ENCODE measurements at regions not wholly inside any gene's neighbourhood (a gene's known extent, or its start where the extent isn't known, plus 50 kb on each side); places are given as distances from the start of the nearest gene placed in this dataset.
A peak's percentile ranks its signal among the peaks of the same experiment; 100 is the strongest.

- Mint-ChIP-seq H3K36me3 (ENCODE audit: low read depth) (no peaks in the 10 kb centered on the region), H3K27ac (no peak overlapping the region), H3K9me3 (no peaks in the 10 kb centered on the region), H3K4me1 (no peaks in the 10 kb centered on the region), H3K27me3 (peaks cover 16% of the 10 kb centered on the region), H3K4me3 (no peak overlapping the region)
- no peak for DNase-seq
- no peak for ATAC-seq
Observed at GRCh38 chr3:23672628-23673027, 133.1 kb upstream of the UBE2E1 start.

GRCh38 chr3:23675010-23675409, 130.7 kb upstream of the UBE2E1 start:
- no peak overlapping the region for H3K27ac Mint-ChIP-seq
- no peak for ATAC-seq
- peaks cover 14% of the 10 kb centered on the region for H3K27me3 Mint-ChIP-seq
- no peaks in the 10 kb centered on the region for H3K36me3 Mint-ChIP-seq (ENCODE audit: low read depth)
- no peaks in the 10 kb centered on the region for H3K4me1 Mint-ChIP-seq
- no peak for DNase-seq
- no peaks in the 10 kb centered on the region for H3K9me3 Mint-ChIP-seq
- H3K4me3 Mint-ChIP-seq: no peak overlapping the region

- Mint-ChIP-seq H3K4me1 (no peaks in the 10 kb centered on the region), H3K36me3 (ENCODE audit: low read depth) (no peaks in the 10 kb centered on the region), H3K4me3 (no peak overlapping the region), H3K27me3 (peaks cover 11% of the 10 kb centered on the region), H3K9me3 (no peaks in the 10 kb centered on the region), H3K27ac (no peak overlapping the region)
- DNase-seq (no peak), ATAC-seq (no peak)
Observed at GRCh38 chr3:23676093-23676492, 129.7 kb upstream of the UBE2E1 start.

- no peak for DNase-seq
- Mint-ChIP-seq H3K4me3 (no peak overlapping the region), H3K4me1 (no peaks in the 10 kb centered on the region), H3K27ac (no peak overlapping the region), H3K9me3 (no peaks in the 10 kb centered on the region), H3K36me3 (ENCODE audit: low read depth) (no peaks in the 10 kb centered on the region), H3K27me3 (peaks cover 3% of the 10 kb centered on the region)
- ATAC-seq: no peak
Observed at GRCh38 chr3:23682646-23683045, 123.1 kb upstream of the UBE2E1 start.

- ATAC-seq (peak; percentile 59), DNase-seq (no peak)
- no peak overlapping the region for H3K4me3 Mint-ChIP-seq
- H3K27ac Mint-ChIP-seq: no peak overlapping the region
- H3K4me1 Mint-ChIP-seq: no peaks in the 10 kb centered on the region
- peaks cover 4% of the 10 kb centered on the region for H3K9me3 Mint-ChIP-seq
- no peaks in the 10 kb centered on the region for H3K36me3 Mint-ChIP-seq (ENCODE audit: low read depth)
- H3K27me3 Mint-ChIP-seq: peaks cover 3% of the 10 kb centered on the region
Observed at GRCh38 chr3:23685541-23686258, 120.1 kb upstream of the UBE2E1 start.

- DNase-seq (no peak), ATAC-seq (no peak)
- Mint-ChIP-seq H3K4me3 (no peak overlapping the region), H3K27ac (no peak overlapping the region), H3K4me1 (peaks cover 2% of the 10 kb centered on the region), H3K9me3 (peaks cover 4% of the 10 kb centered on the region), H3K36me3 (ENCODE audit: low read depth) (no peaks in the 10 kb centered on the region), H3K27me3 (peaks cover 3% of the 10 kb centered on the region)
Observed at GRCh38 chr3:23686519-23686918, 119.2 kb upstream of the UBE2E1 start.

GRCh38 chr3:23691357-23691895, 114.3 kb upstream of the UBE2E1 start:
- Mint-ChIP-seq H3K27me3 (peaks cover 2% of the 10 kb centered on the region), H3K9me3 (peaks cover 4% of the 10 kb centered on the region), H3K4me1 (peaks cover 2% of the 10 kb centered on the region), H3K36me3 (ENCODE audit: low read depth) (no peaks in the 10 kb centered on the region), H3K4me3 (no peak overlapping the region), H3K27ac (no peak overlapping the region)
- DNase-seq (no peak), ATAC-seq (no peak)

GRCh38 chr3:23696842-23697241, 108.9 kb upstream of the UBE2E1 start:
- H3K4me1 Mint-ChIP-seq: no peaks in the 10 kb centered on the region
- peaks cover 2% of the 10 kb centered on the region for H3K27me3 Mint-ChIP-seq
- no peak for ATAC-seq
- H3K4me3 Mint-ChIP-seq: no peak overlapping the region
- DNase-seq: no peak
- no peaks in the 10 kb centered on the region for H3K9me3 Mint-ChIP-seq
- no peaks in the 10 kb centered on the region for H3K36me3 Mint-ChIP-seq (ENCODE audit: low read depth)
- H3K27ac Mint-ChIP-seq: no peak overlapping the region

GRCh38 chr3:23697416-23697815, 108.3 kb upstream of the UBE2E1 start:
- Mint-ChIP-seq H3K36me3 (ENCODE audit: low read depth) (no peaks in the 10 kb centered on the region), H3K4me3 (no peak overlapping the region), H3K4me1 (no peaks in the 10 kb centered on the region), H3K27ac (no peak overlapping the region), H3K27me3 (peaks cover 2% of the 10 kb centered on the region), H3K9me3 (no peaks in the 10 kb centered on the region)
- no peak for DNase-seq
- no peak for ATAC-seq

GRCh38 chr3:23698652-23699313, 107.0 kb upstream of the UBE2E1 start:
- Mint-ChIP-seq H3K9me3 (no peaks in the 10 kb centered on the region), H3K27ac (no peak overlapping the region), H3K36me3 (ENCODE audit: low read depth) (no peaks in the 10 kb centered on the region), H3K4me3 (no peak overlapping the region), H3K27me3 (peaks cover 2% of the 10 kb centered on the region), H3K4me1 (no peaks in the 10 kb centered on the region)
- ATAC-seq (no peak), DNase-seq (no peak)

- Mint-ChIP-seq H3K9me3 (no peaks in the 10 kb centered on the region), H3K36me3 (ENCODE audit: low read depth) (no peaks in the 10 kb centered on the region), H3K4me3 (no peak overlapping the region), H3K27ac (no peak overlapping the region), H3K27me3 (no peaks in the 10 kb centered on the region), H3K4me1 (no peaks in the 10 kb centered on the region)
- no peak for ATAC-seq
- no peak for DNase-seq
Observed at GRCh38 chr3:23700616-23701015, 105.1 kb upstream of the UBE2E1 start.

GRCh38 chr3:23701716-23702597, 103.8 kb upstream of the UBE2E1 start:
- H3K27ac Mint-ChIP-seq: no peak overlapping the region
- ATAC-seq (no peak), DNase-seq (no peak)
- no peaks in the 10 kb centered on the region for H3K36me3 Mint-ChIP-seq (ENCODE audit: low read depth)
- no peaks in the 10 kb centered on the region for H3K27me3 Mint-ChIP-seq
- no peak overlapping the region for H3K4me3 Mint-ChIP-seq
- H3K4me1 Mint-ChIP-seq: peaks cover 5% of the 10 kb centered on the region
- H3K9me3 Mint-ChIP-seq: no peaks in the 10 kb centered on the region

GRCh38 chr3:23704298-23704697, 101.5 kb upstream of the UBE2E1 start:
- no peaks in the 10 kb centered on the region for H3K36me3 Mint-ChIP-seq (ENCODE audit: low read depth)
- no peaks in the 10 kb centered on the region for H3K9me3 Mint-ChIP-seq
- DNase-seq (no peak), ATAC-seq (no peak)
- H3K4me3 Mint-ChIP-seq: no peak overlapping the region
- peaks cover 6% of the 10 kb centered on the region for H3K4me1 Mint-ChIP-seq
- no peak overlapping the region for H3K27ac Mint-ChIP-seq
- no peaks in the 10 kb centered on the region for H3K27me3 Mint-ChIP-seq

- no peaks in the 10 kb centered on the region for H3K36me3 Mint-ChIP-seq (ENCODE audit: low read depth)
- H3K4me3 Mint-ChIP-seq: no peak overlapping the region
- H3K9me3 Mint-ChIP-seq: no peaks in the 10 kb centered on the region
- DNase-seq (no peak), ATAC-seq (peak; percentile 74)
- no peaks in the 10 kb centered on the region for H3K27me3 Mint-ChIP-seq
- no peak overlapping the region for H3K27ac Mint-ChIP-seq
- H3K4me1 Mint-ChIP-seq: peaks cover 6% of the 10 kb centered on the region
Observed at GRCh38 chr3:23706111-23706510, 99.6 kb upstream of the UBE2E1 start.
